IgD-negative memory B cell (primary cell): ENCODE measurements at regions not wholly inside any gene's neighbourhood (a gene's known extent, or its start where the extent isn't known, plus 50 kb on each side); places are given as distances from the start of the nearest gene placed in this dataset.

Source experiments
- H3K27ac Mint-ChIP-seq, 3 donors: one replicate each; pipeline ENCODE4 v1.8.0; 2020 to 2022; ENCODE audit warnings: mild to moderate bottlenecking in 3 of 3, mixed read lengths in 3 of 3, moderate library complexity in 1 of 3
- H3K27me3 Mint-ChIP-seq: one replicate; pipeline ENCODE4 v1.8.0; 2021; ENCODE audit warnings: mixed read lengths
- H3K36me3 Mint-ChIP-seq: one replicate; pipeline ENCODE4 v1.8.0; 2020; ENCODE audit warnings: mild to moderate bottlenecking, mixed read lengths
- H3K4me1 Mint-ChIP-seq, 3 donors: one replicate each; pipeline ENCODE4 v1.8.0; 2020 to 2022; ENCODE audit warnings: mixed read lengths in 3 of 3, mild to moderate bottlenecking in 1 of 3
- H3K4me3 Mint-ChIP-seq, 4 donors: one replicate each; pipeline ENCODE4 v1.8.0; 2020 to 2022; ENCODE audit warnings: mild to moderate bottlenecking in 4 of 4, mixed read lengths in 4 of 4, moderate library complexity in 3 of 4
- H3K9me3 Mint-ChIP-seq, 3 donors: one replicate each; pipeline ENCODE4 v1.8.0; 2020 to 2021; ENCODE audit warnings: mixed read lengths in 3 of 3, mild to moderate bottlenecking in 1 of 3

- Mint-ChIP-seq H3K9me3 (peaks cover 0 to 4% (median 0%) of the 10 kb centered on the region in 3 donors), H3K4me1 (peaks cover 0 to 2% (median 2%) of the 10 kb centered on the region in 3 donors), H3K27ac (no peak overlapping the region), H3K36me3 (no peaks in the 10 kb centered on the region), H3K4me3 (no peak overlapping the region), H3K27me3 (peaks cover 2% of the 10 kb centered on the region)
Measured at GRCh38 chr11:11135820-11136476, 217.1 kb downstream of the CSNK2A3 start.

- Mint-ChIP-seq H3K36me3 (no peaks in the 10 kb centered on the region), H3K4me1 (no peaks in the 10 kb centered on the region), H3K27me3 (peaks cover 13% of the 10 kb centered on the region), H3K9me3 (peaks cover 3 to 9% (median 6%) of the 10 kb centered on the region in 3 donors), H3K27ac (no peak overlapping the region), H3K4me3 (no peak overlapping the region)
Measured at GRCh38 chr11:11129118-11129517, 223.9 kb downstream of the CSNK2A3 start.

GRCh38 chr11:11125618-11126017 is 227.4 kb downstream of the CSNK2A3 start:
- H3K4me3 Mint-ChIP-seq: no peak overlapping the region
- peaks cover 3 to 6% (median 5%) of the 10 kb centered on the region in 3 donors for H3K9me3 Mint-ChIP-seq
- no peak overlapping the region for H3K27ac Mint-ChIP-seq

GRCh38 chr11:11122749-11123148 is 230.3 kb downstream of the CSNK2A3 start:
- Mint-ChIP-seq H3K4me3 (no peak overlapping the region), H3K9me3 (peaks cover 0 to 1% (median 0%) of the 10 kb centered on the region in 3 donors), H3K27me3 (peaks cover 5% of the 10 kb centered on the region), H3K27ac (no peak overlapping the region), H3K4me1 (no peaks in the 10 kb centered on the region), H3K36me3 (peaks cover 2% of the 10 kb centered on the region)

More at GRCh38 chr11:11125618-11126017, 227.4 kb downstream of the CSNK2A3 start:
- H3K27me3 Mint-ChIP-seq: peaks cover 12% of the 10 kb centered on the region
- H3K36me3 Mint-ChIP-seq: no peaks in the 10 kb centered on the region
- no peaks in the 10 kb centered on the region for H3K4me1 Mint-ChIP-seq

- Mint-ChIP-seq H3K4me3 (no peak overlapping the region), H3K27ac (no peak overlapping the region), H3K9me3 (peaks cover 3 to 6% (median 5%) of the 10 kb centered on the region in 3 donors), H3K27me3 (peaks cover 3% of the 10 kb centered on the region), H3K4me1 (peaks cover 0 to 2% (median 0%) of the 10 kb centered on the region in 3 donors), H3K36me3 (peaks cover 2% of the 10 kb centered on the region)
Measured at GRCh38 chr11:11119917-11120316, 233.1 kb downstream of the CSNK2A3 start.

GRCh38 chr11:11117730-11118129 is 235.3 kb downstream of the CSNK2A3 start:
- no peak overlapping the region for H3K4me3 Mint-ChIP-seq
- H3K27ac Mint-ChIP-seq: no peak overlapping the region
- H3K36me3 Mint-ChIP-seq: peaks cover 2% of the 10 kb centered on the region
- H3K9me3 Mint-ChIP-seq: peaks cover 3 to 17% (median 8%) of the 10 kb centered on the region in 3 donors
- peaks cover 3% of the 10 kb centered on the region for H3K27me3 Mint-ChIP-seq
- peaks cover 0 to 2% (median 0%) of the 10 kb centered on the region in 3 donors for H3K4me1 Mint-ChIP-seq

- Mint-ChIP-seq H3K36me3 (peaks cover 2% of the 10 kb centered on the region), H3K4me3 (no peak overlapping the region), H3K27ac (no peak overlapping the region)
Measured at GRCh38 chr11:11115475-11115874, 237.6 kb downstream of the CSNK2A3 start.

GRCh38 chr11:11113626-11114025 is 239.4 kb downstream of the CSNK2A3 start:
- H3K27ac Mint-ChIP-seq: no peak overlapping the region
- H3K4me1 Mint-ChIP-seq: peaks cover 0 to 2% (median 0%) of the 10 kb centered on the region in 3 donors
- H3K4me3 Mint-ChIP-seq: no peak overlapping the region
- peaks cover 3% of the 10 kb centered on the region for H3K36me3 Mint-ChIP-seq
- peaks cover 6% of the 10 kb centered on the region for H3K27me3 Mint-ChIP-seq
- H3K9me3 Mint-ChIP-seq: peaks cover 3 to 17% (median 8%) of the 10 kb centered on the region in 3 donors

More at GRCh38 chr11:11115475-11115874, 237.6 kb downstream of the CSNK2A3 start:
- Mint-ChIP-seq H3K4me1 (peaks cover 0 to 2% (median 0%) of the 10 kb centered on the region in 3 donors), H3K9me3 (peaks cover 3 to 17% (median 8%) of the 10 kb centered on the region in 3 donors), H3K27me3 (peaks cover 3% of the 10 kb centered on the region)

- H3K9me3 Mint-ChIP-seq: peaks cover 0 to 2% (median 0%) of the 10 kb centered on the region in 3 donors
- H3K4me3 Mint-ChIP-seq: no peak overlapping the region
- H3K27me3 Mint-ChIP-seq: peaks cover 3% of the 10 kb centered on the region
- no peak overlapping the region for H3K27ac Mint-ChIP-seq
- H3K36me3 Mint-ChIP-seq: peaks cover 3% of the 10 kb centered on the region
- no peaks in the 10 kb centered on the region for H3K4me1 Mint-ChIP-seq
Measured at GRCh38 chr11:11108026-11108425, 245.0 kb downstream of the CSNK2A3 start.

GRCh38 chr11:11107076-11107723 is 245.8 kb downstream of the CSNK2A3 start:
- H3K27ac Mint-ChIP-seq: no peak overlapping the region
- no peaks in the 10 kb centered on the region for H3K4me1 Mint-ChIP-seq
- H3K9me3 Mint-ChIP-seq: peaks cover 0 to 2% (median 1%) of the 10 kb centered on the region in 3 donors
- H3K27me3 Mint-ChIP-seq: peaks cover 3% of the 10 kb centered on the region
- H3K36me3 Mint-ChIP-seq: peaks cover 3% of the 10 kb centered on the region
- no peak overlapping the region for H3K4me3 Mint-ChIP-seq

- H3K27me3 Mint-ChIP-seq: peaks cover 3% of the 10 kb centered on the region
Measured at GRCh38 chr11:11105361-11105760, 247.5 kb upstream of the ZBED5 start.

GRCh38 chr11:11095831-11096723 is 238.2 kb upstream of the ZBED5 start:
- Mint-ChIP-seq H3K27ac (no peak overlapping the region), H3K4me1 (peaks cover 0 to 2% (median 0%) of the 10 kb centered on the region in 3 donors), H3K4me3 (no peak overlapping the region), H3K27me3 (peaks cover 10% of the 10 kb centered on the region), H3K36me3 (no peaks in the 10 kb centered on the region), H3K9me3 (peaks cover 3 to 7% (median 4%) of the 10 kb centered on the region in 3 donors)

More at GRCh38 chr11:11105361-11105760, 247.5 kb upstream of the ZBED5 start:
- H3K36me3 Mint-ChIP-seq: peaks cover 3% of the 10 kb centered on the region
- no peaks in the 10 kb centered on the region for H3K4me1 Mint-ChIP-seq
- H3K9me3 Mint-ChIP-seq: peaks cover 1 to 3% (median 2%) of the 10 kb centered on the region in 3 donors
- H3K27ac Mint-ChIP-seq: no peak overlapping the region
- no peak overlapping the region for H3K4me3 Mint-ChIP-seq

- Mint-ChIP-seq H3K36me3 (no peaks in the 10 kb centered on the region), H3K27ac (no peak overlapping the region), H3K9me3 (peaks cover 3 to 12% (median 7%) of the 10 kb centered on the region in 3 donors), H3K27me3 (peaks cover 6% of the 10 kb centered on the region), H3K4me1 (peaks cover 0 to 2% (median 0%) of the 10 kb centered on the region in 3 donors), H3K4me3 (no peak overlapping the region)
Measured at GRCh38 chr11:11090495-11090894, 232.6 kb upstream of the ZBED5 start.

- Mint-ChIP-seq H3K36me3 (no peaks in the 10 kb centered on the region), H3K4me1 (peaks cover 0 to 2% (median 0%) of the 10 kb centered on the region in 3 donors), H3K4me3 (no peak overlapping the region), H3K27ac (no peak overlapping the region), H3K9me3 (peaks cover 3 to 12% (median 7%) of the 10 kb centered on the region in 3 donors), H3K27me3 (peaks cover 6% of the 10 kb centered on the region)
Measured at GRCh38 chr11:11089805-11090204, 232.0 kb upstream of the ZBED5 start.
